GM20000 (cell line): ENCODE measurements at regions not wholly inside any gene's neighbourhood (a gene's known extent, or its start where the extent isn't known, plus 50 kb on each side); places are given as distances from the start of the nearest gene placed in this dataset.

Source experiments
- DNase-seq: peaks from one replicate; pipeline ENCODE4 v3.0.0; 2012; ENCODE audit warnings: low spot score
- CTCF ChIP-seq: IDR thresholded peaks from 2 replicates; pipeline ENCODE4 v1.5.1; 2012; ENCODE audit warnings: mild to moderate bottlenecking, control low read depth; ENCODE audit errors: extremely low read depth, missing control alignments

GRCh38 chr13:47461816-47462215 is 539.3 kb downstream of the SUCLA2 start:
- no peak for DNase-seq

GRCh38 chr13:47459512-47459911 is 541.6 kb downstream of the SUCLA2 start:
- TF ChIP-seq CTCF: no peak
- DNase-seq: no peak

More at GRCh38 chr13:47461816-47462215, 539.3 kb downstream of the SUCLA2 start:
- TF ChIP-seq CTCF: no peak

- TF ChIP-seq CTCF: no peak
- no peak for DNase-seq
Measured at GRCh38 chr13:47457626-47458025, 543.4 kb downstream of the SUCLA2 start.

- DNase-seq: no peak
- TF ChIP-seq CTCF: no peak
Measured at GRCh38 chr13:47455626-47456025, 545.4 kb downstream of the SUCLA2 start.

- DNase-seq: no peak
- no peak for TF ChIP-seq CTCF
Measured at GRCh38 chr13:47454986-47455385, 546.1 kb downstream of the SUCLA2 start.

GRCh38 chr13:47437406-47437805 is 540.6 kb upstream of the HTR2A start:
- no peak for DNase-seq
- TF ChIP-seq CTCF: no peak

- TF ChIP-seq CTCF: no peak
- no peak for DNase-seq
Measured at GRCh38 chr13:47433461-47434005, 536.7 kb upstream of the HTR2A start.
